Loucy (cell line): ENCODE measurements at regions not wholly inside any gene's neighbourhood (a gene's known extent, or its start where the extent isn't known, plus 50 kb on each side); places are given as distances from the start of the nearest gene placed in this dataset.

Experiments
- H2AFZ ChIP-seq: fragments of 200-600 bp; sonication (generic); 2 replicates; pipeline ENCODE4 v1.6.0; 2016; ENCODE audit warnings: antibody characterized with exemption, mild to moderate bottlenecking, low read length, moderate library complexity
- H3F3A ChIP-seq: fragments of 200-600 bp; 2 replicates; pipeline ENCODE4 v1.6.0; 2016; ENCODE audit warnings: antibody characterized with exemption, low read depth, mild to moderate bottlenecking
- H3K27me3 ChIP-seq: fragments of 200-600 bp; sonication (generic); 2 replicates; pipeline ENCODE4 v1.6.1; 2014; ENCODE audit warnings: low read length, mild to moderate bottlenecking; ENCODE audit not compliant: insufficient read depth, poor library complexity, severe bottlenecking
- H3K36me3 ChIP-seq: fragments of 200-600 bp; sonication (generic); 2 replicates; pipeline ENCODE4 v1.6.1; 2016; ENCODE audit warnings: low read length; ENCODE audit not compliant: insufficient read depth
- H3K4me1 ChIP-seq: fragments of 200-600 bp; sonication (generic); 2 replicates; pipeline ENCODE4 v1.5.1; 2014; ENCODE audit warnings: low read length, mild to moderate bottlenecking; ENCODE audit not compliant: insufficient read depth, poor library complexity, severe bottlenecking
- H3K4me2 ChIP-seq: fragments of 200-600 bp; sonication (generic); 2 replicates; pipeline ENCODE4 v1.6.0; 2014; ENCODE audit warnings: antibody characterized with exemption, low read length, low read depth, mild to moderate bottlenecking; ENCODE audit not compliant: poor library complexity, severe bottlenecking
- H3K4me3 ChIP-seq: fragments of 200-600 bp; sonication (generic); 2 replicates; pipeline ENCODE4 v1.5.1; 2014; ENCODE audit warnings: low read length, mild to moderate bottlenecking, mixed read lengths; ENCODE audit not compliant: poor library complexity, severe bottlenecking
- H3K79me2 ChIP-seq: fragments of 200-600 bp; sonication (generic); 2 replicates; pipeline ENCODE4 v1.6.1; 2014; ENCODE audit warnings: low read length; ENCODE audit not compliant: insufficient read depth
- H3K9ac ChIP-seq: fragments of 200-600 bp; sonication (generic); 2 replicates; pipeline ENCODE4 v1.6.0; 2014; ENCODE audit warnings: mild to moderate bottlenecking, low read depth, low read length, moderate library complexity; ENCODE audit not compliant: poor library complexity, severe bottlenecking
- H3K9me2 ChIP-seq: fragments of 200-600 bp; sonication (generic); replicated peaks from 2 replicates; pipeline ENCODE4 v1.6.1; 2016; ENCODE audit warnings: low read depth, low read length, mixed read lengths
- H3K9me3 ChIP-seq: fragments of 200-600 bp; sonication (generic); 2 replicates; pipeline ENCODE4 v1.6.1; 2014; ENCODE audit warnings: mild to moderate bottlenecking, antibody characterized with exemption, low read length, low read depth; ENCODE audit not compliant: insufficient read depth
- H4K20me1 ChIP-seq: fragments of 200-600 bp; sonication (generic); 2 replicates; pipeline ENCODE4 v1.6.0; 2014; ENCODE audit warnings: antibody characterized with exemption, low read length, mild to moderate bottlenecking; ENCODE audit not compliant: insufficient read depth, poor library complexity, severe bottlenecking
- CTCF ChIP-seq: fragments of 200-600 bp; sonication (generic); conservative IDR thresholded peaks from 2 replicates; pipeline ENCODE4 v1.5.1; 2014; ENCODE audit warnings: mild to moderate bottlenecking, antibody characterized with exemption, low read length
- EZH2phosphoT487 ChIP-seq: fragments of 200-600 bp; IDR thresholded peaks from 2 replicates; pipeline ENCODE4 v1.6.1; 2018; ENCODE audit warnings: antibody characterized with exemption, mild to moderate bottlenecking, moderate library complexity, borderline replicate concordance

GRCh38 chr18:44474067-44474411, 206.6 kb upstream of the SETBP1 start:
- no peaks in the 10 kb centered on the region for H3K36me3 ChIP-seq
- no peak overlapping the region for H3K9ac ChIP-seq
- no peak overlapping the region for H2AFZ ChIP-seq
- no peak overlapping the region for H3K4me2 ChIP-seq
- peaks cover 6% of the 10 kb centered on the region for H3K4me1 ChIP-seq
- no peaks in the 10 kb centered on the region for H3K27me3 ChIP-seq
- TF ChIP-seq CTCF (no peak), EZH2phosphoT487 (no peak)
- no peaks in the 10 kb centered on the region for H3F3A ChIP-seq
- H3K9me2 ChIP-seq: no peaks in the 10 kb centered on the region
- no peaks in the 10 kb centered on the region for H3K79me2 ChIP-seq
- no peaks in the 10 kb centered on the region for H4K20me1 ChIP-seq
- H3K4me3 ChIP-seq: no peak overlapping the region
- peaks cover 9% of the 10 kb centered on the region; the same call in 1 of the 2 replicates for H3K9me3 ChIP-seq

DNA sequence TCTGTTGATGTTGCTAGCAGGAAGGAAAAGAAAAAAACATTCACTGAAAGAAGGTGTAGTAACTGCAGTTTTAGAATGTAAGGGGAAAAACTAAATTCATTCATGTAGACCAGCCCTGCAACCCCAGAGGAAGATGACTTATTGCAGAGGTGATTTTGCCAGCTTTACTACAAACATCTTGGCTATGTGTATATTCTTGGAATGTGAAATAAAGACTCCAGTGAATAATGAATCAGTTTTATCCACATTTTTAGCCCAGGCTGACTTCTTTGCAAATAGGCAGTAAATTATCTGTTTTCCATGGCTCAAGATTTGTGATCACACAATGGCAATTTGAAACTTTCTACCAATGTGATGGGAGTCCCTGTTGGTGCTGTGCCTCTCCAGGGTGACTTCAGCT, 206.1 kb upstream of the SETBP1 start:
- no peaks in the 10 kb centered on the region for H3F3A ChIP-seq
- no peak overlapping the region for H3K9ac ChIP-seq
- no peaks in the 10 kb centered on the region for H3K9me2 ChIP-seq
- no peaks in the 10 kb centered on the region for H4K20me1 ChIP-seq
- H3K4me1 ChIP-seq: peaks cover 6% of the 10 kb centered on the region
- H3K4me3 ChIP-seq: no peak overlapping the region
- no peak overlapping the region for H3K4me2 ChIP-seq
- H3K27me3 ChIP-seq: no peaks in the 10 kb centered on the region
- no peaks in the 10 kb centered on the region for H3K79me2 ChIP-seq
- TF ChIP-seq CTCF: no peak
- no peak for TF ChIP-seq EZH2phosphoT487
- H3K36me3 ChIP-seq: no peaks in the 10 kb centered on the region
- no peak overlapping the region; the same call in 1 of the 2 replicates for H2AFZ ChIP-seq
- peaks cover 14% of the 10 kb centered on the region; the same call in 1 of the 2 replicates for H3K9me3 ChIP-seq

GRCh38 chr18:44482761-44483160, 197.9 kb upstream of the SETBP1 start:
- TF ChIP-seq CTCF (no peak), EZH2phosphoT487 (no peak)
- no peaks in the 10 kb centered on the region for H3K36me3 ChIP-seq
- peaks cover under 1% of the 10 kb centered on the region for H3K4me1 ChIP-seq

More at GRCh38 chr18:44482761-44483160, 197.9 kb upstream of the SETBP1 start:
- no peak overlapping the region for H3K9ac ChIP-seq
- H4K20me1 ChIP-seq: no peaks in the 10 kb centered on the region
- H3K4me2 ChIP-seq: no peak overlapping the region
- H3K27me3 ChIP-seq: no peaks in the 10 kb centered on the region
- no peak overlapping the region for H2AFZ ChIP-seq
- no peaks in the 10 kb centered on the region for H3K79me2 ChIP-seq
- H3K9me3 ChIP-seq: peaks cover 25% of the 10 kb centered on the region; the same call in 1 of the 2 replicates
- H3K9me2 ChIP-seq: no peaks in the 10 kb centered on the region
- no peaks in the 10 kb centered on the region for H3F3A ChIP-seq
- no peak overlapping the region for H3K4me3 ChIP-seq
